GM18873 (cell line): ENCODE measurements at regions not wholly inside any gene's neighbourhood (a gene's known extent, or its start where the extent isn't known, plus 50 kb on each side); places are given as distances from the start of the nearest gene placed in this dataset.
"Not testable (repeated sequence)": the region's sequence is repeated elsewhere in the genome, so short reads cannot be mapped to it uniquely, and the experiment has no call there.

ENCODE experiments used
- ATAC-seq: cut with Tn5 transposase; IDR thresholded peaks from one replicate; pipeline ENCODE4 v1.9.1; 2021; ENCODE audit warnings: mild to moderate bottlenecking, moderate library complexity, moderate number of reproducible peaks; ENCODE audit not compliant: unreplicated experiment, low FRiP score

GRCh38 chr4:177494791-177495190, 52.6 kb upstream of the AGA start:
- no peak for ATAC-seq

GRCh38 chr4:177495626-177496025, 53.4 kb upstream of the AGA start:
- ATAC-seq = not testable (repeated sequence)

- no peak for ATAC-seq
Measured at GRCh38 chr4:177499537-177499936, 57.3 kb upstream of the AGA start.

- no peak for ATAC-seq
Measured at GRCh38 chr4:177505171-177505615, 63.0 kb upstream of the AGA start.

GRCh38 chr4:177508662-177509061, 66.4 kb upstream of the AGA start:
- no peak for ATAC-seq

GRCh38 chr4:177509226-177509745, 67.0 kb upstream of the AGA start:
- ATAC-seq = no peak

- no peak for ATAC-seq
Measured at GRCh38 chr4:177511611-177512010, 69.4 kb upstream of the AGA start.

GRCh38 chr4:177512646-177513045, 70.4 kb upstream of the AGA start:
- no peak for ATAC-seq

GRCh38 chr4:177517862-177518261, 75.6 kb upstream of the AGA start:
- ATAC-seq = no peak

GRCh38 chr4:177519481-177520260, 77.4 kb upstream of the AGA start:
- no peak for ATAC-seq

- no peak for ATAC-seq
Measured at GRCh38 chr4:177528620-177529019, 86.4 kb upstream of the AGA start.

- ATAC-seq = no peak
Measured at GRCh38 chr4:177530561-177530960, 88.3 kb upstream of the AGA start.

GRCh38 chr4:177532358-177532757, 90.1 kb upstream of the AGA start:
- ATAC-seq = no peak

GRCh38 chr4:177534841-177535240, 92.6 kb upstream of the AGA start:
- not testable (repeated sequence) for ATAC-seq

GRCh38 chr4:177546745-177547144, 104.5 kb upstream of the AGA start:
- no peak for ATAC-seq

GRCh38 chr4:177547985-177548384, 105.7 kb upstream of the AGA start:
- no peak for ATAC-seq

GRCh38 chr4:177555007-177555574, 112.9 kb upstream of the AGA start:
- no peak for ATAC-seq

GRCh38 chr4:177557416-177557815, 115.2 kb upstream of the AGA start:
- no peak for ATAC-seq

GRCh38 chr4:177558995-177559394, 116.8 kb upstream of the AGA start:
- ATAC-seq = no peak

- ATAC-seq = no peak
Measured at GRCh38 chr4:177562163-177562562, 119.9 kb upstream of the AGA start.

- no peak for ATAC-seq
Measured at GRCh38 chr4:177562859-177563258, 120.6 kb upstream of the AGA start.

GRCh38 chr4:177566691-177567090, 124.5 kb upstream of the AGA start:
- no peak for ATAC-seq
